ENCODE measurements at regions not wholly inside any gene's neighbourhood (a gene's known extent, or its start where the extent isn't known, plus 50 kb on each side); places are given as distances from the start of the nearest gene placed in this dataset.

GRCh38 chr14:22225516-22226140 is 363.4 kb downstream of the DAD1 start:
- TF ChIP-seq CTCF (IDR thresholded peaks at IDR 0.05; ENCODE audit: insufficient read depth, low read length) (no peak), REST (IDR thresholded peaks at IDR 0.05; ENCODE audit: insufficient replicate concordance, low read depth) (no peak)
